Caco-2 (cell line): ENCODE measurements at regions not wholly inside any gene's neighbourhood (a gene's known extent, or its start where the extent isn't known, plus 50 kb on each side); places are given as distances from the start of the nearest gene placed in this dataset.

Experiments
- BruUV-seq: library from RNA; stranded (reverse); fragments of 400-500 nt; replicated peaks from 2 replicates; lab custom pipeline; 2021; lab: Mats Ljungman, UMichigan
- CTCF ChIA-PET: fragments of 300-600 bp; sonication (Branson Sonifier 250); formaldehyde crosslinking; loops from one replicate; lab custom pipeline; 2022; ENCODE audit warnings: antibody characterized with exemption; lab: Charles Lee
- POLR2A ChIA-PET: fragments of 300-600 bp; sonication (Branson Sonifier 250); formaldehyde crosslinking; loops from one replicate; lab custom pipeline; 2022; ENCODE audit warnings: antibody characterized with exemption; lab: Charles Lee
- DNase-seq, 2 experiments: peaks; one replicate each; pipeline versions ENCODE4 v3.0.0 to v3.0.0-alpha.2; 2020 to 2022
- H3K27me3 ChIP-seq: replicated peaks from 2 replicates; pipeline ENCODE4 v1.6.0; 2011; ENCODE audit warnings: low read length; ENCODE audit not compliant: control insufficient read depth, insufficient read depth
- H3K36me3 ChIP-seq: 2 replicates; pipeline ENCODE4 v1.5.1; 2011; ENCODE audit warnings: low read length; ENCODE audit not compliant: control insufficient read depth, insufficient read depth
- H3K4me1 ChIP-seq: fragments of 250-450 bp; sonication (Bioruptor Pico); 2 replicates; pipeline ENCODE4 v1.5.1; 2020; ENCODE audit warnings: mild to moderate bottlenecking
- H3K4me3 ChIP-seq: 2 replicates; pipeline ENCODE4 v1.5.1; 2011; ENCODE audit warnings: low read depth, mild to moderate bottlenecking, control low read depth, low read length
- H3K9me3 ChIP-seq: fragments of 250-450 bp; sonication (Bioruptor Pico); 2 replicates; pipeline ENCODE4 v1.5.1; 2020; ENCODE audit warnings: mild to moderate bottlenecking, moderate library complexity
- H3K27ac Mint-ChIP-seq: one replicate; pipeline ENCODE4 v1.8.0; 2022; ENCODE audit warnings: mixed read lengths; ENCODE audit not compliant: unreplicated experiment
- H3K27me3 Mint-ChIP-seq: one replicate; pipeline ENCODE4 v1.8.0; 2022; ENCODE audit warnings: mixed read lengths; ENCODE audit not compliant: insufficient read depth, unreplicated experiment
- H3K36me3 Mint-ChIP-seq: one replicate; pipeline ENCODE4 v1.8.0; 2022; ENCODE audit warnings: mild to moderate bottlenecking, mixed read lengths; ENCODE audit not compliant: insufficient read depth, unreplicated experiment
- H3K4me1 Mint-ChIP-seq: one replicate; pipeline ENCODE4 v1.8.0; 2022; ENCODE audit warnings: low read depth, mixed read lengths; ENCODE audit not compliant: unreplicated experiment
- H3K4me3 Mint-ChIP-seq: one replicate; pipeline ENCODE4 v1.8.0; 2022; ENCODE audit warnings: mild to moderate bottlenecking, moderate library complexity, mixed read lengths; ENCODE audit not compliant: unreplicated experiment
- H3K9me3 Mint-ChIP-seq: one replicate; pipeline ENCODE4 v1.8.0; 2022; ENCODE audit warnings: mixed read lengths; ENCODE audit not compliant: unreplicated experiment
- CTCF ChIP-seq, 2 experiments: fragments of 200-600 bp in 1 of 2; IDR thresholded peaks; 1 replicate in 1 of 2; 2 replicates in 1 of 2; pipeline versions ENCODE4 v1.5.1 to v1.8.0; 2011 to 2022; ENCODE audit warnings: antibody characterized with exemption in 1 of 2, control low read depth in 1 of 2, inconsistent platforms in 1 of 2, low read depth in 1 of 2, low read length in 1 of 2, mild to moderate bottlenecking in 1 of 2, moderate library complexity in 1 of 2; ENCODE audit not compliant: insufficient read depth in 1 of 2, severe bottlenecking in 1 of 2, unreplicated experiment in 1 of 2
- intact Hi-C: fragments of 100-400 bp; cut with micrococcal nuclease; formaldehyde crosslinking; loops from one replicate; pipeline ENCODE4 v1.10.0; 2022; ENCODE audit not compliant: unreplicated experiment

GRCh38 chr4:121459026-121459425 is 78.2 kb upstream of the QRFPR start:
- H3K36me3 ChIP-seq = no peaks in the 10 kb centered on the region
- TF ChIP-seq CTCF (IDR thresholded peaks at IDR 0.05; ENCODE audit: insufficient read depth in 1 of 2, low read depth in 1 of 2, low read length in 1 of 2, severe bottlenecking in 1 of 2, unreplicated experiment in 1 of 2) = no peak
- no TSS peak for BruUV-seq
- intact Hi-C loops = no loop called here
- no peak overlapping the region for H3K4me3 ChIP-seq
- ChIA-PET CTCF (no interaction called here), POLR2A (no interaction called here)
- H3K27me3 ChIP-seq = no peaks in the 10 kb centered on the region
- Mint-ChIP-seq H3K27me3 (peaks cover 2% of the 10 kb centered on the region), H3K9me3 (no peaks in the 10 kb centered on the region), H3K4me3 (no peak overlapping the region), H3K4me1 (peaks cover 9% of the 10 kb centered on the region), H3K36me3 (no peaks in the 10 kb centered on the region), H3K27ac (no peak overlapping the region)
- H3K9me3 ChIP-seq = no peaks in the 10 kb centered on the region
- DNase-seq = no peak
- peaks cover 8% of the 10 kb centered on the region; the same call in 1 of the 2 replicates for H3K4me1 ChIP-seq

- H3K9me3 ChIP-seq = no peaks in the 10 kb centered on the region
- H3K9me3 Mint-ChIP-seq = no peaks in the 10 kb centered on the region
- peaks cover 2% of the 10 kb centered on the region for H3K27me3 Mint-ChIP-seq
- DNase-seq = no peak
- H3K4me3 Mint-ChIP-seq = no peak overlapping the region
- no peaks in the 10 kb centered on the region for H3K36me3 Mint-ChIP-seq
- H3K27ac Mint-ChIP-seq = no peak overlapping the region
- H3K4me1 Mint-ChIP-seq = peaks cover 10% of the 10 kb centered on the region
- peaks cover 8% of the 10 kb centered on the region; the same call in 1 of the 2 replicates for H3K4me1 ChIP-seq
- TF ChIP-seq CTCF (IDR thresholded peaks at IDR 0.05; ENCODE audit: insufficient read depth in 1 of 2, low read depth in 1 of 2, low read length in 1 of 2, severe bottlenecking in 1 of 2, unreplicated experiment in 1 of 2) = no peak
- BruUV-seq = no TSS peak
- no peaks in the 10 kb centered on the region for H3K27me3 ChIP-seq
- intact Hi-C loops = no loop called here
- CTCF ChIA-PET = no interaction called here
- POLR2A ChIA-PET = no interaction called here
- H3K36me3 ChIP-seq = no peaks in the 10 kb centered on the region
- H3K4me3 ChIP-seq = no peak overlapping the region
These were observed 76.6 kb upstream of the QRFPR start for GRCh38 chr4:121457278-121457875.

- no peak overlapping the region for H3K27ac Mint-ChIP-seq
- BruUV-seq = no TSS peak
- H3K4me3 Mint-ChIP-seq = no peak overlapping the region
These were observed 74.5 kb upstream of the QRFPR start for GRCh38 chr4:121455285-121455684.

More at GRCh38 chr4:121455285-121455684, 74.5 kb upstream of the QRFPR start:
- TF ChIP-seq CTCF (IDR thresholded peaks at IDR 0.05; ENCODE audit: insufficient read depth in 1 of 2, low read depth in 1 of 2, low read length in 1 of 2, severe bottlenecking in 1 of 2, unreplicated experiment in 1 of 2) = no peak
- no peaks in the 10 kb centered on the region for H3K27me3 ChIP-seq
- peaks cover 8% of the 10 kb centered on the region for H3K4me1 ChIP-seq
- H3K36me3 ChIP-seq = no peaks in the 10 kb centered on the region
- H3K4me1 Mint-ChIP-seq = peaks cover 10% of the 10 kb centered on the region
- intact Hi-C loops = no loop called here
- ChIA-PET POLR2A (no interaction called here), CTCF (no interaction called here)
- H3K9me3 Mint-ChIP-seq = no peaks in the 10 kb centered on the region
- no peak for DNase-seq
- no peaks in the 10 kb centered on the region for H3K9me3 ChIP-seq
- H3K27me3 Mint-ChIP-seq = peaks cover 2% of the 10 kb centered on the region
- H3K36me3 Mint-ChIP-seq = no peaks in the 10 kb centered on the region
- no peak overlapping the region for H3K4me3 ChIP-seq
